ENCODE measurements at regions not wholly inside any gene's neighbourhood (a gene's known extent, or its start where the extent isn't known, plus 50 kb on each side); places are given as distances from the start of the nearest gene placed in this dataset.

GRCh38 chr20:48277266-48277665, 492.0 kb upstream of the SULF2 start:
- Mint-ChIP-seq H3K4me3 (no peak overlapping the region), H3K4me1 (peaks cover 30% of the 10 kb centered on the region), H3K9me3 (peaks cover 13% of the 10 kb centered on the region), H3K36me3 (peaks cover 3% of the 10 kb centered on the region; the same call in 1 of the 2 replicates), H3K27me3 (ENCODE audit: low read depth) (peaks cover 2% of the 10 kb centered on the region; the same call in 1 of the 2 replicates), H3K27ac (no peak overlapping the region)
- DNase-seq (ENCODE audit: low spot score) = no peak
- no peak for TF ChIP-seq E2F4 (CRISPR knock-in tag; IDR thresholded peaks at IDR 0.05; ENCODE audit: borderline replicate concordance, low read depth)
- CTCF ChIA-PET = no interaction called here
- no peak for ATAC-seq
- POLR2A ChIA-PET = interaction anchor here (0.6 kb wide), 1 partner anchor 901 kb away, joined by 3 read pairs; no protein-coding TSS in a partner anchor

GRCh38 chr20:48276021-48276342, 490.7 kb upstream of the SULF2 start:
- H3K4me3 Mint-ChIP-seq = no peak overlapping the region
- peaks cover 3% of the 10 kb centered on the region; the same call in 1 of the 2 replicates for H3K36me3 Mint-ChIP-seq
- H3K27ac Mint-ChIP-seq = no peak overlapping the region
- DNase-seq (ENCODE audit: low spot score) (no peak), ATAC-seq (peak; percentile 61)
- peaks cover 13% of the 10 kb centered on the region for H3K9me3 Mint-ChIP-seq
- ChIA-PET CTCF (interaction anchor here (0.6 to 1.1 kb wide), 3 partner anchors 75 to 490 kb away, joined by 3 read pairs; no protein-coding TSS in a partner anchor), POLR2A (no interaction called here)
- TF ChIP-seq ELF4 (CRISPR knock-in tag; IDR thresholded peaks at IDR 0.05; ENCODE audit: low read depth) = no peak
- no peak for TF ChIP-seq ZNF281 (CRISPR knock-in tag; IDR thresholded peaks at IDR 0.05)
- TF ChIP-seq SMAD3 (CRISPR knock-in tag; IDR thresholded peaks at IDR 0.05; ENCODE audit: borderline replicate concordance) = no peak
- no peak for TF ChIP-seq SP1 (CRISPR knock-in tag; conservative IDR thresholded peaks at IDR 0.05)
- TF ChIP-seq GRHL2 (CRISPR knock-in tag; IDR thresholded peaks at IDR 0.05; ENCODE audit: insufficient replicate concordance, severe bottlenecking) = no peak
- no peak for TF ChIP-seq ZNF396 (CRISPR knock-in tag; IDR thresholded peaks at IDR 0.05; ENCODE audit: borderline replicate concordance)
- TF ChIP-seq USF2 (CRISPR knock-in tag; IDR thresholded peaks at IDR 0.05) = no peak
- no peak for TF ChIP-seq ZNF121 (CRISPR knock-in tag; IDR thresholded peaks at IDR 0.05)
- TF ChIP-seq TCF7 (CRISPR knock-in tag; IDR thresholded peaks at IDR 0.05; ENCODE audit: low read depth) = no peak
- TF ChIP-seq CTCF (IDR thresholded peaks at IDR 0.05) = no peak
- H3K27me3 Mint-ChIP-seq (ENCODE audit: low read depth) = peaks cover 2% of the 10 kb centered on the region; the same call in 1 of the 2 replicates
- peaks cover 30% of the 10 kb centered on the region for H3K4me1 Mint-ChIP-seq

GRCh38 chr20:48275286-48276020, 490.2 kb upstream of the SULF2 start:
- Mint-ChIP-seq H3K27ac (no peak overlapping the region), H3K9me3 (peaks cover 13% of the 10 kb centered on the region), H3K27me3 (ENCODE audit: low read depth) (peaks cover 2% of the 10 kb centered on the region; the same call in 1 of the 2 replicates), H3K4me1 (peaks cover 30% of the 10 kb centered on the region), H3K4me3 (no peak overlapping the region), H3K36me3 (peaks cover 3% of the 10 kb centered on the region; the same call in 1 of the 2 replicates)
- DNase-seq (ENCODE audit: low spot score) (no peak), ATAC-seq (peak; percentile 72)
- ChIA-PET CTCF (interaction anchor here (0.6 to 1.1 kb wide), 3 partner anchors 75 to 489 kb away, joined by 3 read pairs; no protein-coding TSS in a partner anchor), POLR2A (no interaction called here)
- TF ChIP-seq IRF2 (CRISPR knock-in tag; IDR thresholded peaks at IDR 0.05; ENCODE audit: borderline replicate concordance, low read depth) = no peak
- no peak for TF ChIP-seq NR1H2 (CRISPR knock-in tag; IDR thresholded peaks at IDR 0.05)
- no peak for TF ChIP-seq E2F4 (CRISPR knock-in tag; IDR thresholded peaks at IDR 0.05; ENCODE audit: borderline replicate concordance, low read depth)
- TF ChIP-seq RELA (CRISPR knock-in tag; IDR thresholded peaks at IDR 0.05; ENCODE audit: borderline replicate concordance) = no peak
- TF ChIP-seq TEAD1 (CRISPR knock-in tag; IDR thresholded peaks at IDR 0.05) = no peak
- no peak for TF ChIP-seq ARID4B (CRISPR knock-in tag; IDR thresholded peaks at IDR 0.05; ENCODE audit: borderline replicate concordance)
- TF ChIP-seq SOX15 (CRISPR knock-in tag; IDR thresholded peaks at IDR 0.05) = no peak
- no peak for TF ChIP-seq CREB1 (CRISPR knock-in tag; IDR thresholded peaks at IDR 0.05)
